Sigmoid colon (tissue), 4 donors: ENCODE measurements at regions not wholly inside any gene's neighbourhood (a gene's known extent, or its start where the extent isn't known, plus 50 kb on each side); places are given as distances from the start of the nearest gene placed in this dataset.

ENCODE experiments used
- POLR2A ChIP-seq, 2 donors: fragments of 450-650 bp; IDR thresholded peaks; one replicate each; pipeline ENCODE4 v1.6.1; 2016; ENCODE audit warnings: antibody characterized with exemption in 2 of 2, mild to moderate bottlenecking in 2 of 2, moderate library complexity in 2 of 2
- POLR2AphosphoS5 ChIP-seq, 4 donors: sonication (generic); formaldehyde crosslinking; IDR thresholded peaks; one replicate each; pipeline ENCODE4 v1.6.1; 2017; ENCODE audit warnings: antibody characterized with exemption in 4 of 4
- TF ChIP-seq, protein P1 (sequence below), 4 experiments: fragments of 450-650 bp in 3 of 4; fragments of 200-600 bp in 1 of 4; IDR thresholded peaks; one replicate each; pipeline ENCODE4 v1.5.1; 2016 to 2019; ENCODE audit warnings: antibody characterized with exemption in 4 of 4, mild to moderate bottlenecking in 3 of 4, moderate library complexity in 2 of 4

- TF ChIP-seq, protein P1, sequence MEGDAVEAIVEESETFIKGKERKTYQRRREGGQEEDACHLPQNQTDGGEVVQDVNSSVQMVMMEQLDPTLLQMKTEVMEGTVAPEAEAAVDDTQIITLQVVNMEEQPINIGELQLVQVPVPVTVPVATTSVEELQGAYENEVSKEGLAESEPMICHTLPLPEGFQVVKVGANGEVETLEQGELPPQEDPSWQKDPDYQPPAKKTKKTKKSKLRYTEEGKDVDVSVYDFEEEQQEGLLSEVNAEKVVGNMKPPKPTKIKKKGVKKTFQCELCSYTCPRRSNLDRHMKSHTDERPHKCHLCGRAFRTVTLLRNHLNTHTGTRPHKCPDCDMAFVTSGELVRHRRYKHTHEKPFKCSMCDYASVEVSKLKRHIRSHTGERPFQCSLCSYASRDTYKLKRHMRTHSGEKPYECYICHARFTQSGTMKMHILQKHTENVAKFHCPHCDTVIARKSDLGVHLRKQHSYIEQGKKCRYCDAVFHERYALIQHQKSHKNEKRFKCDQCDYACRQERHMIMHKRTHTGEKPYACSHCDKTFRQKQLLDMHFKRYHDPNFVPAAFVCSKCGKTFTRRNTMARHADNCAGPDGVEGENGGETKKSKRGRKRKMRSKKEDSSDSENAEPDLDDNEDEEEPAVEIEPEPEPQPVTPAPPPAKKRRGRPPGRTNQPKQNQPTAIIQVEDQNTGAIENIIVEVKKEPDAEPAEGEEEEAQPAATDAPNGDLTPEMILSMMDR (IDR thresholded peaks at IDR 0.05): no peak
- TF ChIP-seq POLR2AphosphoS5 (IDR thresholded peaks at IDR 0.05) (no peak), POLR2A (IDR thresholded peaks at IDR 0.05) (no peak)
These were observed 688.6 kb downstream of the SH3BGRL start for GRCh38 chrX:81890521-81890920.
